ENCODE measurements at regions not wholly inside any gene's neighbourhood (a gene's known extent, or its start where the extent isn't known, plus 50 kb on each side); places are given as distances from the start of the nearest gene placed in this dataset.
A peak's percentile ranks its signal among the peaks of the same experiment; 100 is the strongest.

DNA sequence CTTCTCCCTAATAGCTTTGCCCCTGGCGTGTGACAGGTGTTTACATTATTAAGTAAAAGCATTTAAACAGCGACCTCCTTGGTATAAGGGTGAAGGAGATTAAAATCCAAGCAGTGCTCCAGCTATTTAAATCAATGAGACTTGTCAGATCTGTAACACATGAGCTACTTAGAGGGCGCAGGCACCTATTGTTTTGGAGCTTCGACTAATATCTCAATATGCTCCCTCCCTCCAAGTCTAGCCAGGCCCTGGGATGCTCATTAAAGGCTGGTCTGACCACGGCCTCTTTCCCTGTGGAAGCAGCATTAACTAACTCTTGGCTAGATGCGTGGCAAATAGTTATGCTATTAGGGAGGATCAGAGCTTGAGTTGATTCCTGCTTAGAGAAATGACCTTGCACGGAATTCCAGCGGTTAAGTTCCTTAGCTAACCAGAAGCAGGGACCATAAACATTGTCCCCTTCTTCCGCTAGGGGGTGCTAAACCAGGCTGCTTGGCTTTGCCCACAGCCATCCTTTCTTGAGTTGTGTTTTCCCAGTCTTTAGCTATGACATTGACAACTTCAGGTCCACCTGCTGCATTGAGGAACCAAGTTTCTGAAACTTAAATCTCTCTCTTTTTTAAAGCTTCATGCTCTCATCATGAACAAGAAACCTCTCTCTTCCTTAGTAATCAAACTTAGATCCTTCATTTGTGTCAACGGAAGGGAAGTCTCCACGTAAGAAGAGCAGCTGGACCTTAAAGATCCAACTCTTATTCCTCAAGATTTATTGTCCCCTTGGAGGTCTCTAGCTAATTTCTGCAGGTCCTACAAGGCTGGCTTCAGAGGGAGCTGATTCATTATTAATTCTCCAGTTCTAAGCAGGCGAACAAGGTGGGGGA lies 80.7 kb upstream of the IGFBP7 start:
- TF ChIP-seq, protein P1, sequence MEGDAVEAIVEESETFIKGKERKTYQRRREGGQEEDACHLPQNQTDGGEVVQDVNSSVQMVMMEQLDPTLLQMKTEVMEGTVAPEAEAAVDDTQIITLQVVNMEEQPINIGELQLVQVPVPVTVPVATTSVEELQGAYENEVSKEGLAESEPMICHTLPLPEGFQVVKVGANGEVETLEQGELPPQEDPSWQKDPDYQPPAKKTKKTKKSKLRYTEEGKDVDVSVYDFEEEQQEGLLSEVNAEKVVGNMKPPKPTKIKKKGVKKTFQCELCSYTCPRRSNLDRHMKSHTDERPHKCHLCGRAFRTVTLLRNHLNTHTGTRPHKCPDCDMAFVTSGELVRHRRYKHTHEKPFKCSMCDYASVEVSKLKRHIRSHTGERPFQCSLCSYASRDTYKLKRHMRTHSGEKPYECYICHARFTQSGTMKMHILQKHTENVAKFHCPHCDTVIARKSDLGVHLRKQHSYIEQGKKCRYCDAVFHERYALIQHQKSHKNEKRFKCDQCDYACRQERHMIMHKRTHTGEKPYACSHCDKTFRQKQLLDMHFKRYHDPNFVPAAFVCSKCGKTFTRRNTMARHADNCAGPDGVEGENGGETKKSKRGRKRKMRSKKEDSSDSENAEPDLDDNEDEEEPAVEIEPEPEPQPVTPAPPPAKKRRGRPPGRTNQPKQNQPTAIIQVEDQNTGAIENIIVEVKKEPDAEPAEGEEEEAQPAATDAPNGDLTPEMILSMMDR (IDR thresholded peaks at IDR 0.05; ENCODE audit: borderline replicate concordance, extremely low read depth, insufficient read depth): peak; percentile 45
- no peaks in the 10 kb centered on the region for H3K36me3 ChIP-seq (ENCODE audit: control insufficient read depth in 2 of 3, insufficient read depth in 3 of 3, low read length in 3 of 3)
- no peak overlapping the region for H3K4me3 ChIP-seq (ENCODE audit: low read length in 3 of 3)
- no peaks in the 10 kb centered on the region for H3K27me3 ChIP-seq (ENCODE audit: control insufficient read depth, insufficient read depth, low read length)
- intact Hi-C loops (cut with DNase I): no loop called here
- no peak overlapping the region for H3K27ac ChIP-seq (ENCODE audit: low read depth in 2 of 2, low read length in 2 of 2)
- H3K9me3 ChIP-seq (ENCODE audit: control insufficient read depth in 2 of 3, insufficient read depth in 1 of 3, low read length in 3 of 3): no peaks in the 10 kb centered on the region
- FAIRE-seq (no peak), DNase-seq (peak in 4 of 5 donors; percentile 65 to 74 (median 70))
- H3K9ac ChIP-seq (ENCODE audit: low read length in 3 of 3): no peak overlapping the region
- H3K4me1 ChIP-seq (ENCODE audit: control insufficient read depth in 2 of 3, insufficient read depth in 2 of 3, low read depth in 1 of 3, low read length in 3 of 3): peaks cover 0 to 12% (median 0%) of the 10 kb centered on the region in 3 donors

GRCh38 chr4:57187246-57187645 lies 77.1 kb upstream of the IGFBP7 start:
- Histone ChIP-seq H3K27ac (ENCODE audit: low read depth in 2 of 2, low read length in 2 of 2) (no peak overlapping the region), H3K4me3 (ENCODE audit: low read length in 3 of 3) (no peak overlapping the region), H3K9ac (ENCODE audit: low read length in 3 of 3) (no peak overlapping the region), H3K9me3 (ENCODE audit: control insufficient read depth in 2 of 3, insufficient read depth in 1 of 3, low read length in 3 of 3) (no peaks in the 10 kb centered on the region), H3K36me3 (ENCODE audit: control insufficient read depth in 2 of 3, insufficient read depth in 3 of 3, low read length in 3 of 3) (no peaks in the 10 kb centered on the region), H3K4me1 (ENCODE audit: control insufficient read depth in 2 of 3, insufficient read depth in 2 of 3, low read depth in 1 of 3, low read length in 3 of 3) (peaks cover 0 to 6% (median 0%) of the 10 kb centered on the region in 3 donors), H3K27me3 (ENCODE audit: control insufficient read depth, insufficient read depth, low read length) (no peaks in the 10 kb centered on the region)
- intact Hi-C loops (cut with DNase I): no loop called here
- no peak for DNase-seq
- FAIRE-seq: no peak
- TF ChIP-seq, protein P1 (IDR thresholded peaks at IDR 0.05; ENCODE audit: borderline replicate concordance, extremely low read depth, insufficient read depth): no peak

- H3K4me1 ChIP-seq (ENCODE audit: control insufficient read depth in 2 of 3, insufficient read depth in 2 of 3, low read depth in 1 of 3, low read length in 3 of 3): no peaks in the 10 kb centered on the region
- TF ChIP-seq, protein P1 (IDR thresholded peaks at IDR 0.05; ENCODE audit: borderline replicate concordance, extremely low read depth, insufficient read depth): no peak
- intact Hi-C loops (cut with DNase I): no loop called here
- H3K36me3 ChIP-seq (ENCODE audit: control insufficient read depth in 2 of 3, insufficient read depth in 3 of 3, low read length in 3 of 3): no peaks in the 10 kb centered on the region
- H3K9ac ChIP-seq (ENCODE audit: low read length in 3 of 3): no peak overlapping the region
- FAIRE-seq (no peak), DNase-seq (no peak)
- no peak overlapping the region for H3K4me3 ChIP-seq (ENCODE audit: low read length in 3 of 3)
- H3K27me3 ChIP-seq (ENCODE audit: control insufficient read depth, insufficient read depth, low read length): no peaks in the 10 kb centered on the region
- H3K9me3 ChIP-seq (ENCODE audit: control insufficient read depth in 2 of 3, insufficient read depth in 1 of 3, low read length in 3 of 3): no peaks in the 10 kb centered on the region
- H3K27ac ChIP-seq (ENCODE audit: low read depth in 2 of 2, low read length in 2 of 2): no peak overlapping the region
Measured at GRCh38 chr4:57184378-57185029, 74.3 kb upstream of the IGFBP7 start.

All from kidney (tissue), 13 donors.